ENCODE measurements at regions not wholly inside any gene's neighbourhood (a gene's known extent, or its start where the extent isn't known, plus 50 kb on each side); places are given as distances from the start of the nearest gene placed in this dataset.

DNA sequence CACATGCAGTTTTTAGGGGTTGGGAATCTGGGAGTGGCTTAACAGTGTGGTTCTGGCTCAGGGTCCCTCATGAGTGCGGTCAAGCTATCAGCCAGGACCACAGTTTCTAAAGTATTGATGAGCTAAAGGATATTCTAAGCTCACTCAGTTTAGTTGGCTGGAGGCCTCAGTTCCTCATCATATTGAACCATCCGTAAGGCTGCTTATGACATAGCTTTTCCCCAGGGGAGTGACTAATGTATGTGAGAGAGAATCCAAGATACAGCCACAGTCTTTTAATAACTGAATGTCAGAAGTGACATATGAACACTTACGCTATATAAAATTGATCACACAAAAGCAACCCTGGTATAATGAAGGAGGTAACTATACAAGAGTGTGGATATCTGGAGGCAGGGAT, 245.3 kb downstream of the POLR1F start:
- DNase-seq (ENCODE audit: low read depth in 4 of 4, low spot score in 3 of 4), result no peak

GRCh38 chr7:19455623-19456022, 253.2 kb downstream of the POLR1F start:
- no peak for DNase-seq (ENCODE audit: low read depth in 4 of 4, low spot score in 3 of 4)

DNA sequence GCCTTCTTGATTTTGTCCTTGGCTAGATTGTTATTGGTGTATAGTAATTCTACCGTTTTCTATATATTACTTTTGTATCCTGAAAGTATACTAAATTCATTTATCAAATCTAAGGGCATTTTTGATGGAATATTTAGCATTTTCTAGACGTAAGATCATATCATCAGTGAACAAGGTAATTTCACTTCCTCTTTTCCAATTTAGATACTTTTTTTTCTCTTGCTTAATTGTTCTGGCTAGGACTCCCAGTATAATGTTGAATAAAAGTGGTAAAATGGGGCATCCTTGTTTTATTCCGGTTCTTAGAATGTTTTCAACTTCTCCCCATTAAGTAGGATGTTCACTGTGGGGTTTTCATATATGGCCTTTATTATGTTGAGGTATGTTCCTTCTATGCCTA, 260.7 kb downstream of the POLR1F start:
- DNase-seq (ENCODE audit: low read depth in 4 of 4, low spot score in 3 of 4), result no peak

GRCh38 chr7:19442016-19442785, 266.6 kb downstream of the POLR1F start:
- no peak for DNase-seq (ENCODE audit: low read depth in 4 of 4, low spot score in 3 of 4)

DNA sequence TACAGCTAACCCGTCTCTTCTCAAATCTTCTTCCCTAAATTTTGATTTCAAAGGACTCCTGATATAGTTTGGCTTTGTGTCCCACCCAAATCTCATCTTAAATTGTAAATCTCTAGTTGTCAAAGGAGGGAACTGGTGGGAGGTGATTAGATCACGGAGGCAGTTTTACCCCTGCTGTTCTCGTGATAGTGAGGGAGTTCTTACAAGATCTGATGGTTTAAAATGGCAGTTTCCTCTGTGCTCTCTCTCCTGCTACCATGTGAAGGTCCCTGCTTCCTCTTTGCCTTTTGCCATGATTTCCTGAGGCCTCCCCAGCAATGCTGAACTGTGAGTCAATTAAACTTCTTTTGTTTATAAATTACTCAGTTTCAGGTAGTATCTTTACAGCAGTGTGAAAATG, 269.3 kb downstream of the POLR1F start:
- DNase-seq (ENCODE audit: low read depth in 4 of 4, low spot score in 3 of 4), result no peak

DNA sequence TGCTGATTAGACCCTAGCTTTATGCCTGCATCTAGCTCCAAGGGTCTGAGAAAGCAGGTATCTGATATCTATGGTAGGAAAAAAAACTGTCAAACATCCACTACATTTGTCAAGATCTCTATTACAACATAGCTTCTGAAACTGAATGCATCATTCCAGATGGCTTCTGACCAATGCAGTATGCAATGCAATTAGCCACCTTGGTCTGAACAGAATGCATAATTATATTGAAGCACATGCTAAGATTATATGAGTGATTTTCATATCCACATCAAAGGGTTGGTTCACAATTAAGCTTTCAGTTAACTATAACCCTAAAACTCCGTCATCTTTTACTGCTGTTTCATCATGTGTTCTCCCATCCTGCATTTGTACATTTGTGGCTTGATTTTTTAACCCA, 271.4 kb downstream of the POLR1F start:
- no peak for DNase-seq (ENCODE audit: low read depth in 4 of 4, low spot score in 3 of 4)

- DNase-seq (ENCODE audit: low read depth in 4 of 4, low spot score in 3 of 4), result no peak
Measured at GRCh38 chr7:19427944-19428343, 280.9 kb downstream of the POLR1F start.

DNA sequence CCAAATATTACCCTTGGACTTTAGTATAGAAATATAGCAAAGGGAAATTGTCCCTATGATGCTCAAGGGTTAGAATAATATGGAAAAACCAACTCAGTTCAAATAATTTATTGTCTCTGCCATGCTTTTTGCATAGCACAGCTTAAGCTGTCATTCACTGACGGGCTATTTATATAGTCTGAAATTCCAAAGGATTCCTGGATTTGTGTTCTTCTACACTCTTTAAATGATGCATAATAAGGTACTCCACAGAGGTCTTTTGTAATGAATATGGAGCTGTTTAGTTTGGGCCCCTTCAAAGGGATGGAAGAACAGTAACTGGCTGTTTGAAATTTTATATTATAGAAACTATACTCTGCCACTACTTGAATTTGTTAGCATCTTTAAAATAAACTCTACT, 276.6 kb upstream of the FERD3L start:
- DNase-seq (ENCODE audit: low read depth in 4 of 4, low spot score in 3 of 4), result no peak

GRCh38 chr7:19417231-19417630, 272.0 kb upstream of the FERD3L start:
- no peak for DNase-seq (ENCODE audit: low read depth in 4 of 4, low spot score in 3 of 4)

DNA sequence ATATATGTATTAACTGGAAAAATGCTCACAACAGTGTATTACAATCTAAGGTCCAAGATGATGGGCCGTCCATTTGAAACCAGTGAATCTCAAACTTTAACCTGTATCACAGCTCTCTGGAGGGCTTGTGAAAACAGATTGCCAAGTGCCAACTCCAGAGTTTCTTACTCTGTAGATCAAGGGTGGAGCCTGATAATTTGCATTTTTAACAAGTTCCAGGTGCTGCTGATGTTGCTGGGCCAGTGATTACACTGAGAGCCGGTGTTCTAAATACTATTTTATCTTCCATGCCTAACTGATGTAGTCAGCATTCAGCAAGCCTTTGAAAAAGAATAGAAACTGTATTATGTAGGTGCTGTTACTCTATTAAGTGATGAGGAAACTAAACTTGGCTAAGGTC, 269.9 kb upstream of the FERD3L start:
- no peak for DNase-seq (ENCODE audit: low read depth in 4 of 4, low spot score in 3 of 4)

DNA sequence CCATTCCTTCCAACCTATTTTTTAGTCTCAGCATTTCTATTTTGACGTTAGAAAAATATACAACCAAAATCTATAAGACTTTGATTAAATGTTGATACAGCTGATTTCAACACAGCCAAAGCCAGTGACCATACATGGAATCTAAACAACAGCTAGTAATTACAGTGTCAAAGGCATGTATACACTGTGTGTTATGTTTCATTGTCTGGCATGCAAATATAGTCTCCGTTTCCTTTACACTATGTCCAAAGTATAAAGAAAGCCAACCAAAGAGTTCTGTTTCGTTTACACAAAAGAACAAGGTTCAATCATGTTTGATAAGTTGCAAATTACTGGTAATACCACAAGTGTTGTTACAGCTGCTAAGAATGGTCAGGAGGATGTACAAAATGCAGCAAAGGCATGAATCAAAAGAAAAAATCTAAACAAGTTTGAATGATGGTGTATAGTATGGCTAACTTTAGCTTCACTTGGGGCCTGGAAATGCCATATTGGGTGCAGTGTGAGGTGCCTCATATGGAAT, 268.3 kb upstream of the FERD3L start:
- DNase-seq (ENCODE audit: low read depth in 4 of 4, low spot score in 3 of 4), result no peak

DNA sequence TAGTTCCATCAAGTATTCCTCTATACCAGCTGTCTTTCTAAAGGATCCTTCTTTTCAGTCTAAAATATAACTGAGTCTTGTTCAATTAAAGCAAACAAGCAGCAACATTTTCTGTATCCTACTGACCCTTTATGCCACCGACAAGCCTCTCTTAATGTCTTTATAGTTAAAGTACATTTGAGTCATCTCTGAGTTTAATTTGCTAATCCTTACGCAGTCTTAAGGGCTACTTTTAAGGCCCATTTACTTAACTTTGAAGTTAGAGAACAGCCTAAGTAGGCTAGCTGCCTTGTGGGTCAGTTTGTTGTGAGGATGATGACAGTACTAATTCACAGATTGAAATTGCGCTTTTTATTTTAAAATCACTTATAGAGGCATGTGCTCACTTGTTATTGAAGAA, 265.5 kb upstream of the FERD3L start:
- no peak for DNase-seq (ENCODE audit: low read depth in 4 of 4, low spot score in 3 of 4)

DNA sequence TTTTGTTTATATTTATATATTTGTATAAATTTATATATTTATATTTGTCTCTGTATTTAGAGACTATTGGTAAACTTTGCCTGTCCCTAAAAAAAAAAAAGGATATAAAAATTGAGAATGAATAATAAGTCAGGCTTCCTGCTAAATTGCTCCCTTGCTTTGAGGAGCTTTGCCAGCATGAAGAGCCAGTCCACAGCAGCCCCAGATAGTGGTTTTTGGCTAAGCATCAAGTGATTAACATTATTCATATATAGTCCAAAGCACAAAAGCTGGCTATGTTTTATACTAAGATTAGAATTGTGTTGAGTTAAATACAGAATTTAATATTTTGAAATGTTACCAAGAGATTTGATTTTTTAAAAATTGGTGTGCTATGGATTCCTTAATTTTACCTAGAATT, 264.9 kb upstream of the FERD3L start:
- DNase-seq (ENCODE audit: low read depth in 4 of 4, low spot score in 3 of 4), result no peak

- no peak for DNase-seq (ENCODE audit: low read depth in 4 of 4, low spot score in 3 of 4)
Measured at GRCh38 chr7:19408706-19409220, 263.5 kb upstream of the FERD3L start.

- no peak for DNase-seq (ENCODE audit: low read depth in 4 of 4, low spot score in 3 of 4)
Measured at GRCh38 chr7:19407270-19407669, 262.0 kb upstream of the FERD3L start.

GRCh38 chr7:19405541-19405940, 260.3 kb upstream of the FERD3L start:
- DNase-seq (ENCODE audit: low read depth in 4 of 4, low spot score in 3 of 4), result no peak

DNA sequence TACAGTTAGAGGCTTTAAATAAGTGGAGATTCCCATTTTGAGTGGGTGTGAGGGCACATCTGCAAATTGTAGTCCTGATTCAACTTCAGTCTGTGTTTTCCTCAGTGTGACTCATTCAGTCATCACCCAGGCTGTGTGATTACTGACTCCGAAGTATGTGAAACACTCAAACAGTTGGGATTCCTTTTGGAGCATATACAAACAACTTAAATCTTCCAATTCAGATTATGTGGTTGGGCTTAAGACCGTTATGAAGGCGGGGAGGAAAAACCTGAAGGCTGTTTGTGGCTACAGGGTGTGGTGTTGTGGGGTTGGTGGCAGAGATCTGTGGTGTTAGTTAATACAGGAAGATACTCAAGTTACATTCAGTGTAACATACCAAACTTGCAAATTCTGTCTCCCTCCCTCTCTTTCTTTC, 259.7 kb upstream of the FERD3L start:
- DNase-seq (ENCODE audit: low read depth in 4 of 4, low spot score in 3 of 4), result no peak

- no peak for DNase-seq (ENCODE audit: low read depth in 4 of 4, low spot score in 3 of 4)
Measured at GRCh38 chr7:19403691-19404090, 258.5 kb upstream of the FERD3L start.

GRCh38 chr7:19401461-19401860, 256.2 kb upstream of the FERD3L start:
- DNase-seq (ENCODE audit: low read depth in 4 of 4, low spot score in 3 of 4), result no peak

- no peak for DNase-seq (ENCODE audit: low read depth in 4 of 4, low spot score in 3 of 4)
Measured at GRCh38 chr7:19400758-19401254, 255.6 kb upstream of the FERD3L start.

DNA sequence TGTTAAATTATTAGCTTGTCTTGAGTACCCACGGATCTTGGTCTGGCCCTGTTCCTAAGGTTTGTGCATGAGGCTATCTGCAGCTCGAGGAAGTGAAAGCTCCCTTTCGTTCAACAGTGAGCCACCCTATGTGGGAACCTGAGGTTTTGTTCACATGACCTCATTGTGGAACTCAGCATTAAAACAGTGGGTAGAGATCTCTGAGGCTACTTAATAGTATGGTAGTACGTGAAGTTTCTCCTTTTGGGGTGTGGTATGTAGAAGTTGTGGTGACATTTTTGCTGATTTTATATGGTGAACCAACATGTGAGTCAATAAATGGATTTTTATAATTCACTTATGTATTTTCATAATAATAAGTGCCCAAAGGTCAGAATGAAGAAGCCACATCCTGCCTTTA, 252.7 kb upstream of the FERD3L start:
- DNase-seq (ENCODE audit: low read depth in 4 of 4, low spot score in 3 of 4), result no peak

DNA sequence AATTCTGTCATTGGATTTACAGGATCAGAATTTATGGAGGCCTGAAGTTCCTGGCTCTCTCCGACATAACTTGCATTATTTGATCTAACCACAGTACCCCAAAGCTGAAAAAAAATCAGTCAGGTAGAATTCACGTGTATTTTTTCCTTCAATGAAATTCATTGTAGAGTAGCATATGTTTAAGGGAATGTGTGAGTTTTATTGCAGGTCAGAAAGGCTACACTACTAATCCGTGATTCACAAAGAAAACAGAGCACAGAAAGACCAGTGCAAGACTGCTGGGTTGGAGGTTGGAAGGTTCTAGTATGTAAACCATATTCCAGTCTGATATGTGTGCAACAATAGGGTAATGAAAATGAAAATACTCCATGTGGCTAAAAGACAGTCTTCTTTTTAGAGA, 247.0 kb upstream of the FERD3L start:
- no peak for DNase-seq (ENCODE audit: low read depth in 4 of 4, low spot score in 3 of 4)
